AG08395 (cell line): ENCODE measurements at regions not wholly inside any gene's neighbourhood (a gene's known extent, or its start where the extent isn't known, plus 50 kb on each side); places are given as distances from the start of the nearest gene placed in this dataset.

Experiments
- DNase-seq: peaks from one replicate; pipeline ENCODE4 v3.0.0; 2012; ENCODE audit warnings: mixed read lengths, low spot score

GRCh38 chr6:95142661-95143335 lies 434.5 kb upstream of the MANEA start:
- no peak for DNase-seq

- no peak for DNase-seq
Measured at GRCh38 chr6:95143408-95144180, 433.7 kb upstream of the MANEA start.

GRCh38 chr6:95145457-95145856 lies 431.9 kb upstream of the MANEA start:
- no peak for DNase-seq

GRCh38 chr6:95159557-95159956 lies 417.8 kb upstream of the MANEA start:
- no peak for DNase-seq

- DNase-seq = no peak
Measured at GRCh38 chr6:95169775-95170174, 407.6 kb upstream of the MANEA start.

- no peak for DNase-seq
Measured at GRCh38 chr6:95175927-95176675, 401.2 kb upstream of the MANEA start.

- DNase-seq = no peak
Measured at GRCh38 chr6:95185874-95186273, 391.5 kb upstream of the MANEA start.

- DNase-seq = no peak
Measured at GRCh38 chr6:95186710-95187109, 390.6 kb upstream of the MANEA start.

- DNase-seq = no peak
Measured at GRCh38 chr6:95197590-95197989, 379.7 kb upstream of the MANEA start.

GRCh38 chr6:95203153-95203754 lies 374.1 kb upstream of the MANEA start:
- DNase-seq = no peak

- DNase-seq = no peak
Measured at GRCh38 chr6:95204178-95204577, 373.2 kb upstream of the MANEA start.

GRCh38 chr6:95208621-95209020 lies 368.7 kb upstream of the MANEA start:
- DNase-seq = no peak

GRCh38 chr6:95209074-95209473 lies 368.3 kb upstream of the MANEA start:
- DNase-seq = no peak

GRCh38 chr6:95216555-95216954 lies 360.8 kb upstream of the MANEA start:
- no peak for DNase-seq

GRCh38 chr6:95227351-95227750 lies 350.0 kb upstream of the MANEA start:
- no peak for DNase-seq

GRCh38 chr6:95228636-95229035 lies 348.7 kb upstream of the MANEA start:
- DNase-seq = no peak

GRCh38 chr6:95230071-95230740 lies 347.1 kb upstream of the MANEA start:
- DNase-seq = no peak

- DNase-seq = no peak
Measured at GRCh38 chr6:95231416-95231815, 345.9 kb upstream of the MANEA start.

- no peak for DNase-seq
Measured at GRCh38 chr6:95232446-95232845, 344.9 kb upstream of the MANEA start.

GRCh38 chr6:95233879-95234278 lies 343.5 kb upstream of the MANEA start:
- DNase-seq = no peak

GRCh38 chr6:95240514-95240913 lies 336.8 kb upstream of the MANEA start:
- no peak for DNase-seq

GRCh38 chr6:95242560-95242959 lies 334.8 kb upstream of the MANEA start:
- DNase-seq = no peak
